Sigmoid colon (tissue), 4 donors: ENCODE measurements at regions not wholly inside any gene's neighbourhood (a gene's known extent, or its start where the extent isn't known, plus 50 kb on each side); places are given as distances from the start of the nearest gene placed in this dataset.

Experiments
- POLR2A ChIP-seq, 2 donors: fragments of 450-650 bp; IDR thresholded peaks; one replicate each; pipeline ENCODE4 v1.6.1; 2016; ENCODE audit warnings: antibody characterized with exemption in 2 of 2, mild to moderate bottlenecking in 2 of 2, moderate library complexity in 2 of 2
- POLR2AphosphoS5 ChIP-seq, 4 donors: sonication (generic); formaldehyde crosslinking; IDR thresholded peaks; one replicate each; pipeline ENCODE4 v1.6.1; 2017; ENCODE audit warnings: antibody characterized with exemption in 4 of 4
- TF ChIP-seq, protein P1 (sequence below), 4 experiments: fragments of 450-650 bp in 3 of 4; fragments of 200-600 bp in 1 of 4; IDR thresholded peaks; one replicate each; pipeline ENCODE4 v1.5.1; 2016 to 2019; ENCODE audit warnings: antibody characterized with exemption in 4 of 4, mild to moderate bottlenecking in 3 of 4, moderate library complexity in 2 of 4

DNA sequence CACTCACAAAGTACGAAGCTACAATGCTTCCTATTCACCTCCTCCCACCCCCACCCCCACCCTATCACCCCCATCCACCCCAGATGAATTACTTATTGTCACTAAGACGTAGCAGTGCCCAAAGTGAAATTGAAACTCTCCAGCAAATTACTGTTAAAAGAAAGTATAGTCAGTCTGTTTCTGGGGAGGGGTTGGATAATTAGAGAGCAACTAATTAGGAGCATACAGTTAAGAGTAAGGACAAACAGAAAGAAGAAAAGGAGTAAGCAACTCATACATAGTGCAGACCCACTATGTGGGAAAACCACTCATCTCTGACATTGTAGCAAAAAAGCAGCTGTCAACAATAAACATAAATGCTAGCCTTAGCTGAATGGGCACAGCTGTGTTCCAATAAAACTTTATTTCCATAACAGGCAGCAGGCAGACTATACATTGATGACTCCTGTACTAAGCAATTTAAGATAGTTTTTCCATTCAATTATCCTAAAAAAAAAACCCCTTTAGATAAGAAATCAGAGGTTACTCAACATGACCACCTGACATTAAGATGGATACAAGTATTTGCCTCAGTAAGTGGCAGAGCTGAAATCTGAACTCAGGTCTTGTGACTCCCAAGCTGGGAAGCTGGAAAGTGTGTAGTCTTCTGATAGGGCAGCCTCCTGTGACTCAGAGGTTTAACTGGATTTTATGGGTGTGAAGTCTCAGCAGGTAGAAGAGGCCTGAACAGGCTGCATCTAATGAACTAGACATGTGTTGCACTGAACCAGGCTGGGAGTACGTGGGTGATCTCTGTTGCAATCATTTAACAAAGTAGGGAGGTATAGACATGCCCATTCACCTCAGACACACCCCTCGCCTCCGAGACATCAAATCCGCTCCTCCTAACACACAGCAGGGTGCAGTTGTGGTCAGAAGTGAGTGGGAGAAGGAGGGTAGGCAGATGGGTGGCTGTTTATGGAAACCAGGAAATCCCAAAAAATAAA lies 171.8 kb upstream of the KLF7 start:
- TF ChIP-seq, protein P1, sequence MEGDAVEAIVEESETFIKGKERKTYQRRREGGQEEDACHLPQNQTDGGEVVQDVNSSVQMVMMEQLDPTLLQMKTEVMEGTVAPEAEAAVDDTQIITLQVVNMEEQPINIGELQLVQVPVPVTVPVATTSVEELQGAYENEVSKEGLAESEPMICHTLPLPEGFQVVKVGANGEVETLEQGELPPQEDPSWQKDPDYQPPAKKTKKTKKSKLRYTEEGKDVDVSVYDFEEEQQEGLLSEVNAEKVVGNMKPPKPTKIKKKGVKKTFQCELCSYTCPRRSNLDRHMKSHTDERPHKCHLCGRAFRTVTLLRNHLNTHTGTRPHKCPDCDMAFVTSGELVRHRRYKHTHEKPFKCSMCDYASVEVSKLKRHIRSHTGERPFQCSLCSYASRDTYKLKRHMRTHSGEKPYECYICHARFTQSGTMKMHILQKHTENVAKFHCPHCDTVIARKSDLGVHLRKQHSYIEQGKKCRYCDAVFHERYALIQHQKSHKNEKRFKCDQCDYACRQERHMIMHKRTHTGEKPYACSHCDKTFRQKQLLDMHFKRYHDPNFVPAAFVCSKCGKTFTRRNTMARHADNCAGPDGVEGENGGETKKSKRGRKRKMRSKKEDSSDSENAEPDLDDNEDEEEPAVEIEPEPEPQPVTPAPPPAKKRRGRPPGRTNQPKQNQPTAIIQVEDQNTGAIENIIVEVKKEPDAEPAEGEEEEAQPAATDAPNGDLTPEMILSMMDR (IDR thresholded peaks at IDR 0.05), result no peak
- TF ChIP-seq POLR2AphosphoS5 (IDR thresholded peaks at IDR 0.05) (no peak), POLR2A (IDR thresholded peaks at IDR 0.05) (no peak)
